Sigmoid colon (tissue), 4 donors: ENCODE measurements at regions not wholly inside any gene's neighbourhood (a gene's known extent, or its start where the extent isn't known, plus 50 kb on each side); places are given as distances from the start of the nearest gene placed in this dataset.

Experiments
- CTCF ChIP-seq, 4 experiments: fragments of 450-650 bp in 3 of 4; fragments of 200-600 bp in 1 of 4; IDR thresholded peaks; one replicate each; pipeline ENCODE4 v1.5.1; 2016 to 2019; ENCODE audit warnings: antibody characterized with exemption in 4 of 4, mild to moderate bottlenecking in 3 of 4, moderate library complexity in 2 of 4
- POLR2AphosphoS5 ChIP-seq, 4 donors: sonication (generic); formaldehyde crosslinking; IDR thresholded peaks; one replicate each; pipeline ENCODE4 v1.6.1; 2017; ENCODE audit warnings: antibody characterized with exemption in 4 of 4

- TF ChIP-seq CTCF (IDR thresholded peaks at IDR 0.05): no peak
- TF ChIP-seq POLR2AphosphoS5 (IDR thresholded peaks at IDR 0.05): no peak
Observed at GRCh38 chr1:97010566-97011264, 289.1 kb downstream of the PTBP2 start.
